ENCODE measurements at regions not wholly inside any gene's neighbourhood (a gene's known extent, or its start where the extent isn't known, plus 50 kb on each side); places are given as distances from the start of the nearest gene placed in this dataset.
A peak's percentile ranks its signal among the peaks of the same experiment; 100 is the strongest.

DNA sequence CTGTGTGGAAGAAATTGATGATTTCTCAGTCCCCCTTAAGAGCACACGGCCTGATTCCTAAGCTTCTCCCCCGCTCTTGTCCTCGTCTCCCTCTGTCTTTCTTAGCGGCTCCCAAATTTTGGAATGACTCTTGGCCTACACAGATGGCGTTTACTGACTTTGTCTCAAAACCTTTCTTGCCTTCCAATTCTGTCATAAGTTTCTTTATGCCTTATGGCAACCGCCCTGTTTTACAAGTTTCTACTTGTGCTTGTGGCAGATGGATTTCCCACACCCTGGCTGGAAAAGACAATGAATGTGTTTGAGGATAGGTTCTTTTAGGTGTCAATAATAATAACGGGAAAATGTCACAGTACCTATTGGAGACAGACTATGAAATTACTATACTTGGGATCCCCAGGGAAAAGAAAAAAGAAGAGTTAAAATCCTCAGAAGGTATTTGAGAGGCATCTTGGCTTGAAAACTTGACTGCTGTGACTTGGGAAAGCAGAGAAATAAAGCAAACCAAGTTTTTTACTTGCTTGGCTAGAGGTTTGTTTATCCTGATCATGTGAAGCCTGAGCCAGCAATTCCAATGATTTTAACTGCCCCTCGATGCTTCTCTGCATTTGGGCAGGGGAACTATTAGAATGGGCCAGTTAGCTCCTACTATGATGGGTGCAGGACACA is 276.4 kb downstream of the HRH4 start:
- DNase-seq = no peak

DNA sequence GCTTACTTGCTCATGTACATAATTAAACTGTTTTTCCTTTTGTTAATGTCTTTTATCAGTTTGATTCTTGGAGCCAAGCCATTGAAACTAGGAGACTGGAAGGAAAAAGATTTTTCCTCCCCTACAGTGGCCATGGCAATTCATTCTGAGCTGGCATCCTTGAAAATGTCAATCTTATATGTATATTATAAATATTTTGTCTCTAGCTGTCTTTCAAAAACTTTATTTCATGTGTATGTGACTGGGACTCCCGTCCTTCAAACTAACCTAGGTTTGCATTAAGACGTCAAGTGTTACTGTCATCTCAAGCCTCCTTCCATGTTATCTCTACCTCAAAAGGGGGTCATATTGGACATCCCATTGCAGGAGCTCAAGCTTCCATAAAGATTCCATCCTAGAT is 280.4 kb downstream of the HRH4 start:
- no peak for DNase-seq

GRCh38 chr18:24741321-24741720 is 280.9 kb downstream of the HRH4 start:
- DNase-seq = no peak

GRCh38 chr18:24741965-24742724 is 281.7 kb downstream of the HRH4 start:
- peak; percentile 88 for DNase-seq

DNA sequence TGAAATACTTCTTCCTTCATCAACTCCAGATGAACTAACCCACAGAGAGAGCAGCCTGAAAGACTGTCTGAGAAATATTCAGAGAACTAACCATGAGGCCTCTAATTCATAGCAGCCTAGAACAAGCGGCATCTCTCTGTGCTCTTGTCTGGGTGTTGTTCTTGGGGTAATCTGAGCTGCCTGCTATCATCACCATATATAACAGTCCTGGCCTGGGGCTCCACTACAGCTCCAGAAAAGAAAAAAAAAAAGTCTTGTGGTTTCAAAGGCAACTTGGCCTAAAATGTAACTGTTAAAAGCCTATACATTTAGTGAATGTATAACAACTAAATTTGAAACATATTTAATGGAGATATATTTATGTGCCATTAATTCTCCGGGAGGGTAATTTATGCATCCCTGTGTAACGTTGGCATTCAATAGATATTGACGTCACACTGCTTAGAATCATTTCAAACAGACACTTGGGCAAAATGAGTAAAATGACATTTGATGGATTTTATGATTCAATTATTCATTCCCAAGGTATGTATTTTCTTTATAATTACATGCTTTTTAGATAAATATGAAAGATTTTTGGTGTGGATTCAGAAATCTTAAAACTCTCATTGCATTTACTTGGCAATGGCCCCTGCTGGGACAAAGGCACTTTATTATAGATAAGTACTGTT is 294.3 kb downstream of the HRH4 start:
- peak; percentile 92 for DNase-seq

GRCh38 chr18:24756385-24756784 is 295.9 kb downstream of the HRH4 start:
- no peak for DNase-seq

- no peak for DNase-seq
Observed at GRCh38 chr18:24757134-24757533, 296.7 kb downstream of the HRH4 start.

- DNase-seq = no peak
Observed at GRCh38 chr18:24761765-24762164, 301.3 kb downstream of the HRH4 start.

- DNase-seq = peak; percentile 46
Observed at GRCh38 chr18:24762511-24762910, 302.1 kb downstream of the HRH4 start.

- DNase-seq = peak; percentile 76
Observed at GRCh38 chr18:24763765-24764513, 303.5 kb downstream of the HRH4 start.

DNA sequence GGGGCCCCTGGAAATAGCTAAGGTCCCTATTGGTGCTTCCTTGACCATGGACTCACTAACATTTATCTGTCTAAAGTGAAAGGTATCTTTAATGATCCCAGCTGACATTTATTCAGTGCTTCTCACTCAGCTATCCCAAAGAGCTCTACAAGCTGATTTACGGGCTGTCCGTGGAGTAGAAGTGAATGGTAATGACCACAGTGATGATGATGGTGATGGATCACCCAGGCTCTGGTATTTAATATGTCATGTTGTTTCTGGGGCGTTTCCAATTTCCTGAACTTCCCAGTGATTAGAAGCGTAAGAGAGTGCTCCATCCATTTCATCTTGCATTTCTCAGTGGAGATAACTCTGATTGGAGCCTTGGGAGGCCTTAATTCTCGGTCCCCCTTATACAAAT is 304.3 kb downstream of the HRH4 start:
- peak; percentile 95 for DNase-seq

DNA sequence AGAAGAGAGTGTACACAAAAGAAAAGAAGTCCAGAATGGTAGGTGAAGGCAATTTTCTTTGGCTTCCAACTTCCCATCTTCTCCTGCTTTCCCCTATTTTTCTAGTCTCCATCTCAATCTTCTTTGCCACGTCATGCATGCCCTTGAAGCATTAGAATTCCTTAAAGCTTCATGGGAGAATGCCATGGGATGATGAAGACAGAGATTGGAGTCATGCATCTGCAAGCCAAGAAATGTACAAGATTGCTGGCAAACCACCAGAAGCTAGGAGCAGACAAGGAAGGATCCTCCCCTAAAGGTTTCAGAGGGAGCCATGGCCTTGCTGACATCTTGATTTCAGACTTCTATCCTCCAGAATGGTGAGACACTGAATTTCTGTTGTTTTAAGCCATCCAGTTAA is 305.9 kb downstream of the HRH4 start:
- DNase-seq = peak; percentile 85

GRCh38 chr18:24770311-24771024 is 310.0 kb downstream of the HRH4 start:
- no peak for DNase-seq

DNA sequence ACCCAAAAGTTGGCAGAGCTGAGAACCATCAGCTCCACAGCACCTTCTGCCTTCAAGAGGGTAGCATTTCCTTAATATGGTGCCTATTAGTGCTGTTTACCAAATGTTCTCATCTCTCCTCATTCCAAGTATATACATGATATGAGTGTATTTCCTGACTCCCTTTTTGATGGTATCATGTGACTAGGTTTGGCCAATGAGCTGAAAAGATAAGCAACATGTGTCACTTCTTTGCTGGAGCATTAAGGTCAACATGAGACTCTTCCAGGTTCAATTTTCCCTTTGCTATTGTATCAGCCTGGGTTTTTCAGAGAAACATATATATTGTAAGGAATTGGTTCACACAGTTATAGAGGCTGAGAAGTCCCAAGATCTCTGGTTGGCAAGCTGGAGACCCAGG is 310.9 kb downstream of the HRH4 start:
- DNase-seq = no peak

DNA sequence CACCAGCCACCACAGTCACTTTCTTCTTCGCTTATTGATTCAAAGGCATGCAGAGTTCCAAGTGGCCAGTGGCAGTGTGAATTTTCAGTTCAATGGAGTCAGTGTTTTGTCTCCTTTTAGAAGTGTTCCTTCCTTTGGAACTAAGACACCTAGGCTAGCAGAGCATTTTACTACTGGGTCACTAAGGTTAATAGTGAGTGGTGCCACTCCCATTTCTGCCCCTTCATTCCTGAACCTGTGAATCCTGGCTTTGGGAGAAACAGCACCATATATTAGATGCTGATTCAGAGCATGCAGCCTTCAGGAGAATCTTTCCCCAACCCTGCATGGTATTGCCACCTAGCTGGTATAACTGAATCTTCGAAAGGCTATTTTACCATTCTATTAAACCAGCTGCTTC is 312.7 kb downstream of the HRH4 start:
- no peak for DNase-seq

DNA sequence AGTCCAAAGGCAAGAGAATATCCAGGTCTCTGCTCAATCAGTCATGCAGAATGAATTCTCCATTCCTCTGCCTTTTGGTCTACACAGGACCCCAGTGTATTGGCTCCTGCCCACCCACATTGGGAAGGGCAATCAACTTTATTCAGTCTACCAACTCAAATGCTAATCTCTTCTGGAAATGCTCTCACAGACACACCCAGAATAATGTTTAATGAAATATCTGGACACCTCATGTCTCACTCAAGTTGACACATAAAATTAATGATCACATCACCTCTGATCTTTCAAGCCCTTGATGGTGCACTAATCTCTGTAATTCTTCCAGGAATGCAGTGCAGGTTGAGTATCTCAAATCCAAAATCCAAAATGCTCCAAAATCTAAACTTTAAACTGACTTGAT is 315.6 kb downstream of the HRH4 start:
- DNase-seq = no peak

DNA sequence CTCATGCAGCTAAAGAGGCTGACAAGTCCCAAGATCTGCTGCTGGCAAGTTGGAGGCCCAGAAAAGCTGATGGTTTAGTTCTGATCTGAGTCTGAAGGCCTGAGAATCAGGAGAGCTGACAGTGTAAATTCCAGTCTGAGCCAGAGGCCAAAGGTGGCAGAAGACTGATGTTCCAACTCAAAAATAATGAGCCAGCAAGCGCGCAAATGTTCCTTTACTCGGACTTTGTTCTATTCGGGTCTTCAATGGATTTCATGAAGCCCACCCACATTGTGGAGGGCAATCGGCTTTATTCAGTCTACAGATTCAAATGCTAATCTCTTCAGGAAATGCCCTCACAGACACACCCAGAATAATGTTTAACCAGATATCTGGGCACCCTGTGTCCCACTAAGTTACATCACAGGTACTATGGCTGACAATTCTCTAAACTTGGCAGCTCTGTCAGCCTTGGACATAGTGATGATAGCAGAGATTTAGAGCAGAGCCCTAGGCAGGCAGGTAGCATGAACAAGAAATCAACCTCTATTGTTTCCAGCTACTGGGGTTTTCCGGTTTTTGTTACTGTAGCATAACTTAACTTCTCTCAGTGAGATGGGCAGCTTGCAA is 318.5 kb downstream of the HRH4 start:
- no peak for DNase-seq

DNA sequence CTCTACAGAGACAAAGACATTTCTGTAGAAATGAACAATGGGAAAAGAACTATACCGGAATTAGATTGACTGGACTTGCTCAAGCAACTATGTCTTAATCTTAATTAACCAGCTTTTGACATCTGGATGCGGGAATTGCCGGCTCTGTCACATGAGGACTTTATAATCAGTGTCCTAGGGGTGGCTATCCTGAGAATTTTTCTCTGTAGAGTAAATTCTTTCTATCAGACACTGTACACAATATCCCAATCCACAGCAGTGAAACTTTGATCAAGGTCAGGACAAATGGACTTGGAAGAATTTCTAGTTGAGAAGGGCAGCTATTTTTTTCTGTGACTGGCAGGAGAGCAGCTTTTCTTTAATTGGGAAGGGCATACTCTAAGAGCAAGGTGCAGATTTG is 322.1 kb downstream of the HRH4 start:
- no peak for DNase-seq

GRCh38 chr18:24785019-24785418 is 324.6 kb downstream of the HRH4 start:
- DNase-seq = no peak

- DNase-seq = no peak
Observed at GRCh38 chr18:24786027-24786426, 325.6 kb downstream of the HRH4 start.

GRCh38 chr18:24790347-24790746 is 329.9 kb downstream of the HRH4 start:
- no peak for DNase-seq

Data from fibroblast of skin of abdomen (primary cell).